GM04504 (cell line): ENCODE measurements at regions not wholly inside any gene's neighbourhood (a gene's known extent, or its start where the extent isn't known, plus 50 kb on each side); places are given as distances from the start of the nearest gene placed in this dataset.

Source experiments
- DNase-seq: peaks from one replicate; pipeline ENCODE4 v3.0.0-alpha.2; 2012; ENCODE audit warnings: low read depth

GRCh38 chr11:97290464-97291041 is 900.7 kb downstream of the JRKL start:
- no peak for DNase-seq

- DNase-seq = no peak
Observed at GRCh38 chr11:97296301-97296700, 906.5 kb downstream of the JRKL start.

- no peak for DNase-seq
Observed at GRCh38 chr11:97309291-97309690, 919.5 kb downstream of the JRKL start.

- DNase-seq = no peak
Observed at GRCh38 chr11:97325693-97326092, 935.9 kb downstream of the JRKL start.

- no peak for DNase-seq
Observed at GRCh38 chr11:97332271-97332670, 942.5 kb downstream of the JRKL start.

- DNase-seq = no peak
Observed at GRCh38 chr11:97336064-97336463, 946.3 kb downstream of the JRKL start.

- no peak for DNase-seq
Observed at GRCh38 chr11:97345032-97345431, 955.2 kb downstream of the JRKL start.

GRCh38 chr11:97349201-97349600 is 959.4 kb downstream of the JRKL start:
- no peak for DNase-seq

- no peak for DNase-seq
Observed at GRCh38 chr11:97351939-97352338, 962.1 kb downstream of the JRKL start.

- no peak for DNase-seq
Observed at GRCh38 chr11:97354026-97354425, 964.2 kb downstream of the JRKL start.

GRCh38 chr11:97354576-97354975 is 964.8 kb downstream of the JRKL start:
- DNase-seq = no peak

GRCh38 chr11:97355230-97355629 is 965.4 kb downstream of the JRKL start:
- DNase-seq = no peak

- DNase-seq = no peak
Observed at GRCh38 chr11:97356144-97356543, 966.3 kb downstream of the JRKL start.

- no peak for DNase-seq
Observed at GRCh38 chr11:97359016-97359415, 969.2 kb downstream of the JRKL start.

- DNase-seq = no peak
Observed at GRCh38 chr11:97361812-97362378, 972.1 kb downstream of the JRKL start.

GRCh38 chr11:97363331-97363730 is 973.5 kb downstream of the JRKL start:
- no peak for DNase-seq

GRCh38 chr11:97364047-97364446 is 974.2 kb downstream of the JRKL start:
- DNase-seq = no peak

GRCh38 chr11:97367406-97368083 is 977.7 kb downstream of the JRKL start:
- DNase-seq = no peak

GRCh38 chr11:97389270-97389669 is 999.5 kb downstream of the JRKL start:
- DNase-seq = no peak

GRCh38 chr11:97398246-97398645 is 1008.4 kb downstream of the JRKL start:
- DNase-seq = no peak

GRCh38 chr11:97409141-97409540 is 1019.3 kb downstream of the JRKL start:
- DNase-seq = no peak

GRCh38 chr11:97414801-97415200 is 1025.0 kb downstream of the JRKL start:
- DNase-seq = no peak

GRCh38 chr11:97419729-97420128 is 1029.9 kb downstream of the JRKL start:
- no peak for DNase-seq
